ENCODE measurements at regions not wholly inside any gene's neighbourhood (a gene's known extent, or its start where the extent isn't known, plus 50 kb on each side); places are given as distances from the start of the nearest gene placed in this dataset.

DNA sequence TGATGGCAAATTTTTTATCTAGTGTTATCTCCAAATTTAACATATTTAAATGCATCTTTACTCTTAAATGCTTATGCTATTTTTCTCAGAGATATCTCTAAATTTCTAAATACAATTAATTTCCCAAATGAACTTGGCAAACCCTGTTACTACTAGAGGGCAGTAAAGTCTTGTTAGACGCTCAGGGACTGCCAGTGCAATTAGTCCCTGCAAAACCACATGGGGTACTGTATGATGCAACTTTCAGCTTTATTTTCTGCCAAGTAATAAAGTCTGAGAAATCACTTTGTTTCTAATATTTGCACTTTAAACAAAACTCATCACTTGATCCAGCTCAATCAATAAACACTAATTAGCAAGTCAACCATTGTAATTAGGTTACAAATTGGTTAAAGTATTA lies 76.0 kb upstream of the ADGRB3 start:
- TF ChIP-seq, protein P1, sequence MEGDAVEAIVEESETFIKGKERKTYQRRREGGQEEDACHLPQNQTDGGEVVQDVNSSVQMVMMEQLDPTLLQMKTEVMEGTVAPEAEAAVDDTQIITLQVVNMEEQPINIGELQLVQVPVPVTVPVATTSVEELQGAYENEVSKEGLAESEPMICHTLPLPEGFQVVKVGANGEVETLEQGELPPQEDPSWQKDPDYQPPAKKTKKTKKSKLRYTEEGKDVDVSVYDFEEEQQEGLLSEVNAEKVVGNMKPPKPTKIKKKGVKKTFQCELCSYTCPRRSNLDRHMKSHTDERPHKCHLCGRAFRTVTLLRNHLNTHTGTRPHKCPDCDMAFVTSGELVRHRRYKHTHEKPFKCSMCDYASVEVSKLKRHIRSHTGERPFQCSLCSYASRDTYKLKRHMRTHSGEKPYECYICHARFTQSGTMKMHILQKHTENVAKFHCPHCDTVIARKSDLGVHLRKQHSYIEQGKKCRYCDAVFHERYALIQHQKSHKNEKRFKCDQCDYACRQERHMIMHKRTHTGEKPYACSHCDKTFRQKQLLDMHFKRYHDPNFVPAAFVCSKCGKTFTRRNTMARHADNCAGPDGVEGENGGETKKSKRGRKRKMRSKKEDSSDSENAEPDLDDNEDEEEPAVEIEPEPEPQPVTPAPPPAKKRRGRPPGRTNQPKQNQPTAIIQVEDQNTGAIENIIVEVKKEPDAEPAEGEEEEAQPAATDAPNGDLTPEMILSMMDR (IDR thresholded peaks at IDR 0.05) = no peak
- TF ChIP-seq POLR2A (IDR thresholded peaks at IDR 0.05) = no peak
